Ovary (tissue), 3 donors: ENCODE measurements at regions not wholly inside any gene's neighbourhood (a gene's known extent, or its start where the extent isn't known, plus 50 kb on each side); places are given as distances from the start of the nearest gene placed in this dataset.

Experiments
- EP300 ChIP-seq: sonication (generic); formaldehyde crosslinking; IDR thresholded peaks from one replicate; pipeline ENCODE4 v1.6.1; 2017; ENCODE audit warnings: antibody characterized with exemption
- POLR2A ChIP-seq: fragments of 450-650 bp; IDR thresholded peaks from one replicate; pipeline ENCODE4 v1.6.1; 2017; ENCODE audit warnings: antibody characterized with exemption, mild to moderate bottlenecking, moderate library complexity
- TF ChIP-seq, protein P1 (sequence below), 3 donors: fragments of 450-650 bp in 2 of 3; fragments of 200-600 bp in 1 of 3; IDR thresholded peaks; one replicate each; pipeline versions ENCODE4 v1.5.1 to v1.8.0; 2016 to 2022; ENCODE audit warnings: antibody characterized with exemption in 3 of 3, mild to moderate bottlenecking in 1 of 3
- donor health status: DM: no; HTN: no; CAD: no.

DNA sequence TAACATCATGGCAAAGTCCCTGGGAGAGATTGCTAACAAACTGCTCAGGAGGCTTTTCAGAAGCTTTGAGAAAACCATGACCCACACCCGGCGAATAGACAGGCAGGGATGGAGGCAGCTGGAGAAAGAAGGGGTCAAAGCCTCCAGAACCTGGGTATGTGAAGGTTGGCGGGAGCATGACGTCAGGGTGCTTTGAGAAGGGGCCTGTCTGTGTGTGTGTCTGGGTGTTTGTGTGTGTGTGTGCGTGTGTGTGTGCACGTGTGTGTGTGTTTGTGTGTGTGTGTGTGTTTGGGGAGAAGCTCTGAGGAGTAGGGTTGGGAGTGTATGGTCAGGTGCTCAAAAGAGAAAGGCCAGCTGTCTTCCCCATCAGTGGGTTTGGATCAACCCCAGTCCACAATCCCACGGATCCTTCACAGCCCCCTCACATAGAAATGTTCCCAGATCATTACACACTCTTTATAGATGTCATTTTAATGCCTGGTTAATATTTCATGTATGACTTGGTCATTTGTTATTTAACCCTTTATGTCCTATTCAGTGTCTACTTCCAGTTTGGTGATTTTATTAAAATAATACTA, 254.1 kb upstream of the SMIM21 start:
- TF ChIP-seq, protein P1, sequence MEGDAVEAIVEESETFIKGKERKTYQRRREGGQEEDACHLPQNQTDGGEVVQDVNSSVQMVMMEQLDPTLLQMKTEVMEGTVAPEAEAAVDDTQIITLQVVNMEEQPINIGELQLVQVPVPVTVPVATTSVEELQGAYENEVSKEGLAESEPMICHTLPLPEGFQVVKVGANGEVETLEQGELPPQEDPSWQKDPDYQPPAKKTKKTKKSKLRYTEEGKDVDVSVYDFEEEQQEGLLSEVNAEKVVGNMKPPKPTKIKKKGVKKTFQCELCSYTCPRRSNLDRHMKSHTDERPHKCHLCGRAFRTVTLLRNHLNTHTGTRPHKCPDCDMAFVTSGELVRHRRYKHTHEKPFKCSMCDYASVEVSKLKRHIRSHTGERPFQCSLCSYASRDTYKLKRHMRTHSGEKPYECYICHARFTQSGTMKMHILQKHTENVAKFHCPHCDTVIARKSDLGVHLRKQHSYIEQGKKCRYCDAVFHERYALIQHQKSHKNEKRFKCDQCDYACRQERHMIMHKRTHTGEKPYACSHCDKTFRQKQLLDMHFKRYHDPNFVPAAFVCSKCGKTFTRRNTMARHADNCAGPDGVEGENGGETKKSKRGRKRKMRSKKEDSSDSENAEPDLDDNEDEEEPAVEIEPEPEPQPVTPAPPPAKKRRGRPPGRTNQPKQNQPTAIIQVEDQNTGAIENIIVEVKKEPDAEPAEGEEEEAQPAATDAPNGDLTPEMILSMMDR (IDR thresholded peaks at IDR 0.05), result no peak
- TF ChIP-seq POLR2A (no peak), EP300 (no peak)
